ENCODE measurements at regions not wholly inside any gene's neighbourhood (a gene's known extent, or its start where the extent isn't known, plus 50 kb on each side); places are given as distances from the start of the nearest gene placed in this dataset.

- ATAC-seq (no peak), FAIRE-seq (no peak), DNase-seq (ENCODE audit: low read depth in 1 of 2, low spot score in 1 of 2) (no peak)
- POLR2A ChIA-PET, result no interaction called here
- H3K4me1 ChIP-seq, result no peaks in the 10 kb centered on the region
- 36% methylated on average over 1 of the region's 1 CpG for WGBS (ENCODE audit: missing lambda C conversion rate)
- no peaks in the 10 kb centered on the region; the same call in 2 of the 3 replicates for H3K9me3 ChIP-seq
- no peak overlapping the region for H3K4me3 ChIP-seq
- H3K27ac ChIP-seq, result no peak overlapping the region
- TF ChIP-seq HES2 (IDR thresholded peaks at IDR 0.05) (no peak), ZC3H11A (IDR thresholded peaks at IDR 0.05) (no peak), KDM5A (IDR thresholded peaks at IDR 0.05) (no peak), MAFK (IDR thresholded peaks at IDR 0.05; ENCODE audit: partially characterized antibody) (no peak), HOXA7 (CRISPR knock-in tag; IDR thresholded peaks at IDR 0.05) (no peak), TP53 (CRISPR knock-in tag; IDR thresholded peaks at IDR 0.05) (no peak), ZNF302 (CRISPR knock-in tag; IDR thresholded peaks at IDR 0.05) (no peak), BCL3 (IDR thresholded peaks at IDR 0.05) (no peak), RFX5 (IDR thresholded peaks at IDR 0.05) (no peak), PHF8 (IDR thresholded peaks at IDR 0.05; ENCODE audit: borderline replicate concordance, low read depth) (no peak), RARB (CRISPR knock-in tag; IDR thresholded peaks at IDR 0.05) (no peak), EP300 (IDR thresholded peaks at IDR 0.05) (no peak)
- TF ChIP-seq, protein P1, sequence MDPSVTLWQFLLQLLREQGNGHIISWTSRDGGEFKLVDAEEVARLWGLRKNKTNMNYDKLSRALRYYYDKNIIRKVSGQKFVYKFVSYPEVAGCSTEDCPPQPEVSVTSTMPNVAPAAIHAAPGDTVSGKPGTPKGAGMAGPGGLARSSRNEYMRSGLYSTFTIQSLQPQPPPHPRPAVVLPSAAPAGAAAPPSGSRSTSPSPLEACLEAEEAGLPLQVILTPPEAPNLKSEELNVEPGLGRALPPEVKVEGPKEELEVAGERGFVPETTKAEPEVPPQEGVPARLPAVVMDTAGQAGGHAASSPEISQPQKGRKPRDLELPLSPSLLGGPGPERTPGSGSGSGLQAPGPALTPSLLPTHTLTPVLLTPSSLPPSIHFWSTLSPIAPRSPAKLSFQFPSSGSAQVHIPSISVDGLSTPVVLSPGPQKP (IDR thresholded peaks at IDR 0.05; ENCODE audit: low read depth, low read length), result no peak
- TF ChIP-seq, protein P2, sequence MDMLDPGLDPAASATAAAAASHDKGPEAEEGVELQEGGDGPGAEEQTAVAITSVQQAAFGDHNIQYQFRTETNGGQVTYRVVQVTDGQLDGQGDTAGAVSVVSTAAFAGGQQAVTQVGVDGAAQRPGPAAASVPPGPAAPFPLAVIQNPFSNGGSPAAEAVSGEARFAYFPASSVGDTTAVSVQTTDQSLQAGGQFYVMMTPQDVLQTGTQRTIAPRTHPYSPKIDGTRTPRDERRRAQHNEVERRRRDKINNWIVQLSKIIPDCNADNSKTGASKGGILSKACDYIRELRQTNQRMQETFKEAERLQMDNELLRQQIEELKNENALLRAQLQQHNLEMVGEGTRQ (IDR thresholded peaks at IDR 0.05), result no peak
- CTCF ChIA-PET, result no interaction called here
- no peak overlapping the region for H3K4me2 ChIP-seq
These were observed 68.6 kb upstream of the HS3ST1 start for GRCh38 chr4:11497212-11497806.

- POLR2A ChIA-PET, result no interaction called here
- no peak for FAIRE-seq
These were observed 67.7 kb upstream of the HS3ST1 start for GRCh38 chr4:11496351-11496829.

GRCh38 chr4:11495818-11496217 is 67.1 kb upstream of the HS3ST1 start:
- ChIA-PET POLR2A (no interaction called here), CTCF (interaction anchor here (0.6 kb wide), 1 partner anchor 175 kb away, joined by 3 read pairs; no protein-coding TSS in a partner anchor)
- FAIRE-seq (no peak), ATAC-seq (no peak), DNase-seq (ENCODE audit: low read depth in 1 of 2, low spot score in 1 of 2) (no peak)
- Histone ChIP-seq H3K9me3 (no peaks in the 10 kb centered on the region; the same call in 2 of the 3 replicates), H3K27ac (no peak overlapping the region), H3K4me2 (no peak overlapping the region), H3K4me1 (no peaks in the 10 kb centered on the region), H3K4me3 (no peak overlapping the region)
- WGBS (ENCODE audit: missing lambda C conversion rate), result 49% methylated on average over 2 of the region's 2 CpGs
- TF ChIP-seq ESRRA (IDR thresholded peaks at IDR 0.05; ENCODE audit: borderline replicate concordance, low read length) (no peak), ZNF302 (CRISPR knock-in tag; IDR thresholded peaks at IDR 0.05) (no peak), FOSL2 (IDR thresholded peaks at IDR 0.05) (no peak), FOSL2 (CRISPR knock-in tag; IDR thresholded peaks at IDR 0.05) (no peak), TP53 (CRISPR knock-in tag; IDR thresholded peaks at IDR 0.05) (no peak), SREBF2 (IDR thresholded peaks at IDR 0.05) (no peak), KDM1A (IDR thresholded peaks at IDR 0.05; ENCODE audit: low read depth) (no peak), CEBPB (IDR thresholded peaks at IDR 0.05) (no peak)
- TF ChIP-seq, protein P3, sequence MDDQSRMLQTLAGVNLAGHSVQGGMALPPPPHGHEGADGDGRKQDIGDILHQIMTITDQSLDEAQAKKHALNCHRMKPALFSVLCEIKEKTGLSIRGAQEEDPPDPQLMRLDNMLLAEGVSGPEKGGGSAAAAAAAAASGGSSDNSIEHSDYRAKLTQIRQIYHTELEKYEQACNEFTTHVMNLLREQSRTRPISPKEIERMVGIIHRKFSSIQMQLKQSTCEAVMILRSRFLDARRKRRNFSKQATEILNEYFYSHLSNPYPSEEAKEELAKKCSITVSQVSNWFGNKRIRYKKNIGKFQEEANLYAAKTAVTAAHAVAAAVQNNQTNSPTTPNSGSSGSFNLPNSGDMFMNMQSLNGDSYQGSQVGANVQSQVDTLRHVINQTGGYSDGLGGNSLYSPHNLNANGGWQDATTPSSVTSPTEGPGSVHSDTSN (IDR thresholded peaks at IDR 0.05), result no peak

More at GRCh38 chr4:11496351-11496829, 67.7 kb upstream of the HS3ST1 start:
- ATAC-seq, result no peak
- TF ChIP-seq, protein P2 (IDR thresholded peaks at IDR 0.05), result no peak
- Histone ChIP-seq H3K4me1 (no peaks in the 10 kb centered on the region), H3K9me3 (no peaks in the 10 kb centered on the region; the same call in 2 of the 3 replicates), H3K27ac (no peak overlapping the region), H3K4me3 (no peak overlapping the region), H3K4me2 (no peak overlapping the region)
- WGBS (ENCODE audit: missing lambda C conversion rate), result 55% methylated on average over 7 of the region's 7 CpGs
- CTCF ChIA-PET, result interaction anchor here (0.6 kb wide), 1 partner anchor 174 kb away, joined by 3 read pairs; no protein-coding TSS in a partner anchor
- no peak for DNase-seq (ENCODE audit: low read depth in 1 of 2, low spot score in 1 of 2)
